Activated CD4-positive, alpha-beta T cell treated with anti-CD3 and anti-CD28 coated beads for 1 hour (primary cell): ENCODE measurements at regions not wholly inside any gene's neighbourhood (a gene's known extent, or its start where the extent isn't known, plus 50 kb on each side); places are given as distances from the start of the nearest gene placed in this dataset.
"Not testable (repeated sequence)": the region's sequence is repeated elsewhere in the genome, so short reads cannot be mapped to it uniquely, and the experiment has no call there.

ENCODE experiments used
- DNase-seq: peaks from one replicate; pipeline ENCODE4 v3.0.0-alpha.2; 2020

DNA sequence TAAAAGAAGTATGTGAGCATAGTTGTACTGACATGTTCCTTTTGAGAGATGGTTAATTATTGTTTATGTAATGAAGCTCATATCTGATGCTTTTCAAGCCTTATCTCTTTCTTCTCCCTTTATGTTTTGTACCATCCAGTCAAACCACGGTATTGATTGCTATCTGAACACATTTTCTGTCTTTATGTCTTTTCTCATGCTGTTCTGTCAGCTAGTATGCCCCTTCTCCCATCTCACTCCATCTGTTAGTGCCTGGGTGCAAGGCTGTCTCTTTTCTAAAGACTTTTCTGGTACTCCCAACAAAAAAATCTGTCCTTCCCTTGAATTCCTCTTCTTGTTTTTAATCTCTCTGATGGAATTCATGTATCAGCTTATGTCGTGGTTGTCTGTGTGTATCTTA, 883.8 kb upstream of the IGFBP7 start:
- no peak for DNase-seq

DNA sequence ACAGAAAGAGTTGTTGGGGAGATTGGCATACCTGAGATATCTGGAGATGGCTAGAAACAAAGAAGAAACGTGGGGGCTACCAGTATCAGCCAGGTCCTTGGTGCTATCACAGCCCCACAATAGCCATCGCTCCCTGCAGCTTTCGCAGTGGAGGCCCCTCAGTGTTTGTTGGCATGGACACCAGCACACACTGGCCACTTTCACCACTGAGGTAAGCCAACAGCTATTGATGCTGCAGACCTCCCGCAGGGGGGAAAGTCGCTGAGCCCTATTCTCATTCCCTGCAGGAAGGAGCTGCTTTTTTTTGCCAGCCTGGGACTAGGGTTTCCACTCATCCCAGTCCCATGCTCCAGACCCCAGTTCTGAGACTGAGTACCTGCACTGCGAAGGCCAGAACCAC, 879.2 kb upstream of the IGFBP7 start:
- no peak for DNase-seq

DNA sequence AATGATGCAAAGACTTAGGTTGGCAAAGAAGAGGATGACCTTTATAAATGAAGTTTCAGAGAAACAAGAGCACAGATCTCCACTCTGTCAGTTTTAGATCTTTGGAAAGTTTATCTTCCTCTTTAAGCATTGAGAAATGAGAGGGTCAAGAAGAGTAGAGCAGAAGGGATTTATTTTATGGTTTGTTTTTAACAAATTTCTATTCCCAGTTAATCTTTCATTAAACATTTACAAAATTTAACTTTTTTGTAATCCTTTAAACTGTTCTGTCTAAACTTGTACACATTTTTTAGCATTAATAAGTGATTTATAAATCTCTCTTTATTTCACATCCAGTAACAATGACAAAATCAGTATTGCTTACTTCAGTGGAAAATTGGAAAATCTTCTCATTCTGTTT, 875.0 kb upstream of the IGFBP7 start:
- DNase-seq, result no peak

DNA sequence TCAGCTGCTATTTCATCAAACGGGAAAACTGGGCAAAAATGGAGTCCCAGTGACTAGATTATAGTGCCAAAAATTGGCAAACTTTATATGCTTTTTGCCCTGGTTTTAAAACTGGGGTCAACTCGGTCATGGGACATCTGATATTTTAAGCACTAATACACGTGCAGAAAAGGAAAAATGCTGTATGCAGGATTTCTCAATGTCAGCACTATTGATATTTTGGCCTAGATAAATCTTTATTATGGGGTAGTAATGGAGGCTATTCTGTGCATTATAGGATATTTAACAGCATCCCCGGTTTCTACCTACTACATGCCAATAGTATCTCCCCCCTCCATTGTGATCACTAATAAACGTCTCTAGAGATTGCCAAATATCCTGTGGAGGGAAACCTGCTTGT, 870.9 kb upstream of the IGFBP7 start:
- DNase-seq, result no peak

DNA sequence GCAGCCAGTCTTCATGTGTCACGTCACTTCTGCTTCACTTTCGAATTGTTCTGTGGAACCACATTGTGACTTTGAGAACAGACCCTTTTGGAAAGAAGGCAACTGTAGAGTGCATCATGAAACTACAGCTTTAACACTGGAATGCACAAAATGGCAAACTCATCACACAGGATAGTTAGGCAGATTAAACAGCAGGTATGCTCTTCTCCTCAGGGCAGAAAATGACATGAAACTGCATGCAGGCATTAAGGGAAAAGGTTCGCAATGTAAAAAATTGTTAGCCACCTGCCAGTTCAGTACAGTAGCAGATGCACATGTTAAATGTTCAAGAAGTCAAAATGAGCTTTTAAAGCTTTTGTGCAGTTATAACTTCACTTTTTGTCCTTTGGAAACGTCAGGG, 864.6 kb upstream of the IGFBP7 start:
- no peak for DNase-seq

DNA sequence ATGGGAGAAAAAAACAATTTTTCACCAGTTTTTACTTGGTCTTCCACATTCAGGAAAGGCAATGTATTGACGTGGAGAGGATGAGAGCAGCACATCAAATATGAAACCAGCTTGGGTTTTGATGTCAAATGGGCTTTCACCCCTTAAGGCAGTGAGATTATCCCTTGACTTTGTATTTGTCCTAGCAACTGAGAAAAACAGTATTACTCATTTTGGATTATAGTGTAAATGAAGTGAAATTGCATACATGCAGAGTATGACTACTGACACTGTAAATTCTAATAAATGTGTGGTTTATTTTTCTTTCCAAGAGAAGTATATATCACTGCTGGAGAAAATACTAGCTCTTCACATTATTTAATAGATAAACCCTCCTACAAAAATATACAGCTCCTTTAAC, 863.6 kb upstream of the IGFBP7 start:
- DNase-seq, result no peak

DNA sequence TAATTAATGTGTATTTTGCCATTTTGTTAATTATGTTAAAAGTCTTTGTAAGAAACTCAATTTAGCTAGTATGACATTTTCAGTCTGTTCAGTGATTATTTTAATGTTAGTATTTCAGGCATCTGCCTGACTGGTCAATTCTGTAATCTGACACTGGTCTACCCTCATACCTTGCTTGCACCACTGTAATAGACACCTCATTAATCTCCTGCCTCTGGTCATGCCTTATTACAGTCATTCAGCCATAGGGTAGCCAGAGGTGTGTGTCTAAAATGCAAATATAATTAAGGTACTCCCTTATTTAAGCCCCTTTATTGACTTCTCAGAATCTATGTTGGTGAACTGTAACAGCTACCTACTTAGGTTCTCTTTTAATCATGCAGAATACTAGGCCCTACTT, 861.1 kb upstream of the IGFBP7 start:
- no peak for DNase-seq

DNA sequence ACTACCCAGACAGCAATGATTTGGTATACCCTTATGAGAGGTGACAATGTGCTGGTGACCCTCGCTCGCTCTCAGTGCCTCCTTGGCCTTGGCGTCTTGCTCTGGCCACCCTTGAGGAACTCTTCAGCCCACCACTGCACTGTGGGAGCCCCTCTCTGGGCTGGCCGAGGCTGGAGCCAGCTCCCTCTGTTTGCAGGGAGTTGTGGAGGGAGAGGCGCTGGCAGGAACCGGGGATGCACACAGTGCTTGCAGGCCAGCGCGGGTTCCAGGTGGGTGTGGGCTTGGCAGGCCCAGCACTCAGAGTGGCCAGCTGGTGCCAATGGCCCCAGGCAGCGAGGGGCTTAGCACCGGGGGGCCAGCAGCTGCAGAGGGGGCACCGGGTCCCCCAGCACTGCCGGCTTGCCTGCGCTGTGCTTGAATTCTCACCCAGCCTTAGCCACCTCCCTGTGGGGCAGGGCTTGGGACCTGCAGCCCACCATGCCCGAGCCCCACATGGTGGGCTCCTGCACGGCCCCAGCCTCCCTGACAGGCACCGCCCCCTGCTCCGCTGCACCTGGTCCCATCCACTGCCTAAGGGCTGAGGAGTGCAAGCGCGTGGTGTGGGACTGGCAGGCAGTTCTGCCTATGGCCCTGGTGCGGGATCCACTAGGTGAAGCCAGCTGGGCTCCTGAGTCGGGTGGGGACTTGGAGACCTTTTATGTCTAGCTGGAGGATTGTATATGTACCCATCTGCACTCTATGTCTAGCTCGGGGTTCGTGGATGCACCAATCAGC, 857.0 kb upstream of the IGFBP7 start:
- no peak for DNase-seq

DNA sequence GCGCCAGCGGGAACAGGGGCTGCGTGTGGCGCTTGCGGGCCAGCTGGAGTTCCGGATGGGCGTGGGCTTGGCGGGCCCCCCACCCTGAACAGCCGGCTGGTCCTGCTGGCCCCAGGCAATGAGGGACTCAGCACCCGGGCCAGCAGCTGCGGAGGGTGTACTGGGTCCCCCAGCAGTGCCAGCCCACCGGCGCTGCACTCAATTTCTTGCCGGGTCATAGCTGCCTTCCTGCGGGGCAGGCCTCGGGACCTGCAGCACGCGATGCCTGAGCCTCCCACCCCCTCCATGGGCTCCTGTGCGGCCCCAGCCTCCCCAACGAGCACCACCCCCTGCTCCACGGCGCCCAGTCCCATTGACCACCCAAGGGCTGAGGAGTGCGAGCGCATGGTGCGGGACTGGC, 855.2 kb upstream of the IGFBP7 start:
- DNase-seq, result not testable (repeated sequence)

DNA sequence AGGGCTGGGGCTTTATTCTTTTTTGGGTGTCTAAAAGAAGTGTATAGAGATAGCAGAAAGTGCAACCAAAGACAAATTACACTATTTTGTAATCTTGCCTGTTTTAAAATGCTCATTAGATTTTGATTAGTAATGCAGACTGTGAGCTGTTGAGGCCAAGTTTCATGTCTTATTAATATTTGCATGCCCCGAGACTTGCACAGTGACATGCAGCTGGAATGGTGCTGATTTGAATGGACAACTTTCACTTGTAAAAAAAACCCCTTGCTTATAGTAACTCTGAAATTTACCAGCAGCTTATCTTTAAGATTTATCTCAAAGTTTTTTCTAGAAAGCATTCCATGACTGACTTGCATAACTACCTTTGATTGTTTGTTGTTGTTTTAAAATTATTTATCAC, 835.1 kb upstream of the IGFBP7 start:
- DNase-seq, result no peak

DNA sequence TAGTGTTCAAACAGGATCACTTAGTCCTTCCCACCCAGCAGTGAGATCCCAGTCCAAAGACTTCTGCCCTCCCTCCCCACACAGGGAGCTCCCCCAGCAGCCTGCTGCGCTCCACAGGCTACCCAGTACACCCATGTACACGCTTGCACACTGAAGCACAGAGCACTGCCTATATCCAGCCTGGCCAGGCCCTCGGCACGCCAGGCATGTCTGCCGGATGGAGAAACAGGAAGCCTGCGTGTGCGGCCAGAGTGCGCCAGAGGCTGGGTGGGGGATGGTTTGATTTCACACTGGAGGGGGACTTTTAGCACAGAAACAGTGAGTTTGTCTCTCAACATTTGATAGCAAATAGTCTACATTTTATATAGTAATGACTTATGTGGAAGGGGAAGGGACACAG, 833.5 kb upstream of the IGFBP7 start:
- DNase-seq, result no peak

DNA sequence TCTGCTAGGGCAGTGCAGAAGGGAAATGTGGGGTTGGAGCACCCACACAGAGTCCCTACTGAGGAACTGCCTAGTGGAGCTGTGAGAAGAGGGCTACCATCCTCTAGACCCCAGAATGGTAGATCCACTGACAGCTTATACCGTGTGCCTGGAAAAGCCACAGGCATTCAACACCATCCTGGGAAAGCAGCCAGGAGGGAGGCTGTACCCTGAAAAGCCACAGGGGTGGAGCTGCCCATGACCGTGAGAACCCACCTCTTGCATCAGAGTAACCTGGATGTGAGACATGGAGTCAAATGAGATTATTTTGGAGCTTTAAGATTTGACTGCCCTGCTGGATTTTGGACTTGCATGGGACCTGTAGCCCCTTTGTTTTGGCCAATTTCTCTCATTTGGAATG, 827.1 kb upstream of the IGFBP7 start:
- DNase-seq, result not testable (repeated sequence)

DNA sequence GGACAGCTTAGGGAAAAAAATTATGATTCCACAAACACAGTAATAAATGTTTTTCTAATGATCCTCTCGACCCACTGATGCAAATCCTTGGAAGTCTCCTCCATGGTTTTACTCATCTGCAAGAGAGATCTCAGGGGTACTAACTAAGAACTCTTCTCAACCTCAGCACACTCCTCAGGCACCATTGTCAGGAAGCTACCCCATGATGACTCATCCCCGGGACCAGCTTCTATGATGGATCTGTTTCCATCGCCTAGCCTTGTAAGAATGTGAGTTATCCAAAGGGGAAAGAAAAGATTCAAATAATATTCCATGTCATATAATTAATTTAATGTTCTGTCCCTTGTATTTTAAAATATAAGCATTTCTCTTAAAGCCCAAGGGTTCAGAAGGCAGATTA, 816.1 kb upstream of the IGFBP7 start:
- DNase-seq, result no peak

DNA sequence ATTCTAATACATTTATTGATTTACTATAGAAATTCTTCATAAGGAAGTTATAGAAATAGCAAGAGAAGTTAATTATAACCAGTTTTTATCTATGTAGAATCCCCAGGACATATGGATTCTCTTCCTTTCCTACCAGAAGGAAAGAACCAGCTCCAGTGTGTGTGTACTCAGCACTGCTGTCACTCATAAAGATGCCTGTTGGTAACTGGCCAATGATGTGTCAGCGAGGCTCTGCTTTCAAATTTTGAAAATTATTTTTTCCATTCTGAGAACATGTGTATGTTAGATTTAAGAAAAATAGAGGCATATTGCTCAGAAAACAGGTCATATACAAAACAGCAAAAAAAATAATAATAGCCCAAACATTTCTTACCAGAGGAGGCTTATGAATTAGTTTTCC, 814.8 kb upstream of the IGFBP7 start:
- DNase-seq, result no peak

DNA sequence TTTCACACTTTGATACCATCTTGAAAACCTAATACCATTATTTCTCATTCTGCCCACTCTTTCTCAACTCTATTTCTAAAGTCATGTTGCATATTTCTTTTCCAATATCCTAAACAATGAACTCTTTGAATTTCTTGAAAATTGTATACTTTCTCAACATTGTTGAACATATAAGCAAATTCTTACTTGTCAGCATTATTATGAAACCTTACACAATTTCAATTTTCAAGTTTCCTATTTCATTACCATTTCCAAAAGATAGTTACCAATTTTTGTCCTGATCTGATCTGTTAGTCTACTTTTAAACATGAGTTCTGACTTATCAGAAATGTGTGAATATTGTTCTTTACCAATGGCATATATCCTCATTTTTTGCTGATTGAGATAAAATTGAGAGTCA, 806.3 kb upstream of the IGFBP7 start:
- DNase-seq, result no peak

DNA sequence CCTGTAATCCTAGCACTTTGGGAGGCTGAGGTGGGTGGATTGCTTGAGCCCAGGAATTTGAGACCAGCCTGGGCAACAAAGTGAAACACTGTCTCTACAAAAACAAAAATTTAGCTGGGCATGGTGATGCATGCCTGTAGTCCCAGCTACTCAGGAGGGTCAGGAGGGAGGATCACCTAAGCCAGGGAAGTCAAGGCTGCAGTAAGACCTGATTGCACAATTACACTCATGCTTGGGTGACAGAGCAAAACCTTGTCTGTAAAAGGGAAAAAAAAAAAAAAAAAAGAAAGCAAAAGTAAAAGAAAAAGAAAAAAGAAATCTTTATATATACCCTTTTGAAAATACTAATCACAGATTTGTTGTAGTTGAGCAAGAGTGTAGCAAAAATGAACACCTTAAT, 801.0 kb upstream of the IGFBP7 start:
- no peak for DNase-seq

DNA sequence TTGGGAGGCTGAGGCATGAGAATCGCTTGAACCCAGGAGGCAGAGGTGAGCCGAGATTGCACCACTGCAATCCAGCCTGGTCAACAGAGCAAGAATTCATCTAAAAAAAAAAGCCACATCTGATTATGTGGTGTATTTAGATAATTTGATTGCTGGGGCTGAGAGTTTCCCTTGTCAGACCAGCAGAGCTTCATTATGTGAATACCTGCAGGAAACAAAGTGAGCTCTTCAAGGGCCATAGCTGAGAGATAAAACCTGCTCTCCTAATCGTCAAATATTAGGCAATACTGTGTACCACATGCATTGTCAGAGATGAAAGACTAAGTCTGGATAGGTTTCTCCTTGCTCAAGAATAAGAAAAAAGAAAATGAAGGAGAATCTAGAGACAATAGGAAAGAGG, 800.0 kb upstream of the IGFBP7 start:
- no peak for DNase-seq

DNA sequence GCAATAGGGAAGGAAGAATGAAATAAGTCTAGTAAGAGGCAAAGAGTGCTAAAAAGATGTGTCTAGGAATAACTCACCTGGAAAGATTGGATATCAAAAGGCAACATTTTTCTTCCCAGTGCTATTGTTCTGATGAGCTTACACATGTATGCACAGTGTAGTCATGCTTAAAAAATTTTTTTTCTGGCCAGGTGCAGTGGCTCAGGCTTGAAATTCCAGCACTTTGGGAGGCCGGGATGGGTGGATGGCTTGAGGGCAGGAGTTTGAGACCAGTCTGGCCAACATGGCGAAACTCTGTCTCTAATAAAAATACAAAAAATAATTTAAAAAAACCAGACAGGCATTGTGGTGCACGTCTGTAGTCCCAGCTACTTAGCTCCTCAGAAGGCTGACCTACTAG, 795.8 kb upstream of the IGFBP7 start:
- no peak for DNase-seq

DNA sequence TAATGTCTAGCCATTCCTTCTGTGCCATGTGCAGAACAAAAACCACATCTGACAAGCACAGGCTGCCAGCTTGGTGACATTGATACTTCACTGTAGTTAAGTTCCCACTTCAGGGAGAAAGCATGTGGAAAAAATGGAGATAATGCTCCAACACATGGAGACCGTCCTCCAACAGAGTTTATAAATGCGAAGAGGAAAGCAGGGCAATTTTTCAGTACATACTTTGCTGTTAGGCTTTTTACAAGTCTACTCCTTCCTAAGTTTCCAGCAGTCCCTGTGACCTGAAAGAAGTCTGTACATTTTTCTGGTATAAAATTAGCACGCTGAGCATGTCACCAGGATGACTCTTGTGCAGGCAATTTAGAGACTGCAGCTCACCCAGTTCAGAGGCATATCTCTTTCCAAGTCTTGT, 766.9 kb upstream of the IGFBP7 start:
- no peak for DNase-seq

DNA sequence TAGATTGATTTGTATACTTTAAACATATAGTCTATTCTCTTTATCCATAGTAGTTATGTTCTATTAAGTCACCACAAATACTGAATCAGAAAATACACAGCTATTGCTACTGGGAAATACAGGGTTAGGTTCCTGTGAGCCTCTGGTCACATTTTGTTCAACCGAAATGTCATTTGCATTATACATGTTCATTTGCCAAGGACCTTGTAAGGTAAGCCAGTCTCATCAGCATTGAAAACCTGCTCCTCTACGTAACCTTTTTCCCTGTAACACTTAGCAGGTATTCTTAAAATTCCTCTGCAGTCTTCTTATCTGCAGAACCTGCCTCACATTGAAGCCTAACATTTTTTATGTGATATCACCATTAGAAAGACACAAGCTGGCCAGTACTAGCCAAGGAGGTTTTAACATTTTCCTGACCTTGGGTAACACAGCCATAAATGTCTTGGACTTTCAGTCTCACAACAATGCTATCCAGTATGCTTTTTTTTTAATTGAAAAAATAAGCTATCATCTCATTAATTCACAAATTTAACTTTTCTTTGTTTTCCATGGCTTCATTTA, 765.7 kb upstream of the IGFBP7 start:
- no peak for DNase-seq

DNA sequence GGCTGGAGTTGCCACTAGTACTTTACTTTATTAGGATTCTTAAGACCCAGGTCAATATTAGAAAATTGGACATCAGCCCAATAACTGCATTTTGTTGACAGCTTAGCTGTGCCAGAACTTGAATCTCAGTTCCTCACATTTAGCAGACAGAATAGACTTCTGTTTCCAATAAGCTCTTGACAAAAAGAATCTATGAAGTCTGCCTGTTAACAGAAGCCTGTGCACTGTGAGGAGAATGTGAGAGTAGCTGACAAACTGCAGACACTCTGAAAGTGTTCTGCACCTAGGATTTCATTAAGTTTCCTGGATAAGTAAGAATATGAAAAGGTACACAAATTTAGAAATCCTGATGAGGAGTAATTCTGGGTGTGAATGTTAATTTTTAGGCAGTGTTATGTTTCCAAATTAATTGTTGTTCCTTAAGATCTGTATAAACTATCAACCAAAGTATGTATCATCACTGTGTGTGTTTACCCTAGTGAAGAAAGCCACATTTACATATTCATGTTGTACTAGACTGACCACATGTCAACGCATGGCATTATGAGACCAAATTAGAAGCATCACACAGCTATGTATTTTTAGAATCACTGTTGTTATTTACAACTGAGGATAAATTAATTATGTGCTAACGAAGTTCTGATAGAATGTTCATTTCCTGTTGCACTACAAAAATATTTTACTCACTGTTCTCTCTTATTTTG, 756.4 kb upstream of the IGFBP7 start:
- no peak for DNase-seq

DNA sequence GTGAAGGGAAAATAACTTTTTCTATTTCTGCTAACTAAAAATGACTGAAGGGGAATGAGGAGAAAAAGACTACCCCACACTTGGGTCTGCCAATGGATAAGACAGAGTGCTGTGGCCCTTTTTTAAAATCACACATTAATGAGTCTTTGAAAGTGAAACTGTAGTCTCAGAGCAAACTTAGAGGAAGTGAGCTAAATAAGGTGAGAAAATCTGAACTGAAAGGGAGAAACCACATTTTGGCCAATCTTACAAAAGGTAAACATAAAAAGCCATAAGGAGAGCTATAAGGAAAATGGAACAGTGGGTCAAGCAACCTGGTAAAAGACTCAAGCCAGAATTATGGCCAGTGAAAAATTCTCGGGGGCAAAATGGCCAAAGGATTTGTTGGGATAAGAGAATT, 755.1 kb upstream of the IGFBP7 start:
- DNase-seq, result no peak

DNA sequence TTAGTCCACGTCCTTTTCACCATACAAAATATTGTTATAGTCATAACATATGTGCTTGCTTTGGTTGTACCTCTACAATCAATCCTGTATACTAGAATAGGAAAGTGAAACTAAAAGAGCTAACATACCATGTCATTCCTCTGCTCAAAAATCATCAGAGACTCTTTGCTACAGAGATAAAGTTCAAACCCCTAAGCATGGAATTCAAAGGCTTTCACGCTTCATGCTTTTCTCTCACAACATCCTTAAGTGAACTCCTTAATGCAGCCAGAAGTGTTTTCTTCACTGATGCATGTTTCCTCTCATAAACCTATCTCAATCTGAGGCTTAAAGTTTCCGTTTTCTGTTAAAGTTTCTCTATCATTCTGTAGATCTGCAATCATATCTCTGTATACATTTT, 744.6 kb upstream of the IGFBP7 start:
- DNase-seq, result no peak

DNA sequence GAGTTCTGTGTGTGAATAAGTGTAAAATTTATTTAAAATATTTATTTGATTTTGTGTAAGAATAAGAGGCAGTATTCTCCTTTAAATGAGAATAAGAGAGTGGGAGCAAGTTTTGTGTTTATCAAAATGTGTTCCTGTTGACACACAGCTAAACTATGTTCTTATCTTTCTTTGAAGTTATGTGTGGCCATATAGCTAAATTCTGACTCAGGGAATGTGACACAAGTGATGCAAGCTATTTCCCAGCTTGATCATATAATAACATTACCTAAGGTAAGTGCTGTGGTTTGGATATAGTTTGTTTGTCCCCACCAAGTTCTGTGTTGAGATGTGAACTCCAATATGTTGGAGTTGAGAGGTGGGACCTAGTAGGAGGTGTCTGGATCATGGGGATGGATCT, 740.0 kb upstream of the IGFBP7 start:
- no peak for DNase-seq

DNA sequence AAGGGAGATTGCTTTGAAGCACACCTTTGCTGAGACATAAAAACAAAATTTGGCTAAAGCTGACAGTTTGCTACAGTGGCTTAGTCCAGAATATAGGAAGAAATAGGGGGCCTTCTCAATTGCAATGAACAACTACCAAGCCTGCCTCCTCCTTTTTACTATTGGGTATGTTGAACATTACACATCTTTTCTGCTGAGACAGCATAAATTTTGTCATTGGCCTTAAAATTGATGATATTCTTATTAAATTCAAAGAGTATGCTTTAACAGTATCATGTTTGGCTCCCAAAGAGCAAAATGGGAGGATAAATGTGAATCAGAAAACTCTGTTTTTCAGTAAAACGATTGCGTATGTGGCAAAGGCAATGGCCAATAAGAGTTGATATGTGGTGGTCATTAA, 721.9 kb upstream of the IGFBP7 start:
- no peak for DNase-seq
